ENCODE measurements at regions not wholly inside any gene's neighbourhood (a gene's known extent, or its start where the extent isn't known, plus 50 kb on each side); places are given as distances from the start of the nearest gene placed in this dataset.

DNA sequence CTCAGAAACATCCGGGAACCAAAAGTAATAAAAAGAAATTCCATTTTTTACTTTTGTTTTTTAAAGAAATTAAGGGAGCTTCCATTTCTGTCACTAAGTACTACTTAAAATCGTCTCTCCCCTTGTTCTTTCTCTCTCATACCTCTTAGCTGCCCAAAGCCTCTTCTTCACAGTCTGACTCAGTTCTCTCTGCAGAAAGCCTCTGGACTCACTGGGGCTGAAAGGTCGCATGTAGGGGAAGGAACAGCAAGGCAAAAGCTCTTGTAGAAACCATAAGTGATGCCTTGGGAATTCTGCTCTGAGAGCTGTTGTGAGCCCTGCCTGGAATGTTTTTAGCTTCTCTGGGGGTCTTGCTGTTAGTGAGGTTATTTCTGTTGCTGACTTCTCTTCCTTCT lies 100.8 kb upstream of the RANBP3L start:
- H4K20me1 ChIP-seq (ENCODE audit: control insufficient read depth, extremely low read depth, insufficient read depth, low read length), result no peaks in the 10 kb centered on the region
- no peak for TF ChIP-seq EZH2 (IDR thresholded peaks at IDR 0.05; ENCODE audit: low read length)
- dilution Hi-C loops (cut with MboI; ENCODE audit: extremely low pct_ligation_motif_present, low sequenced_read_pairs), result no loop called here

DNA sequence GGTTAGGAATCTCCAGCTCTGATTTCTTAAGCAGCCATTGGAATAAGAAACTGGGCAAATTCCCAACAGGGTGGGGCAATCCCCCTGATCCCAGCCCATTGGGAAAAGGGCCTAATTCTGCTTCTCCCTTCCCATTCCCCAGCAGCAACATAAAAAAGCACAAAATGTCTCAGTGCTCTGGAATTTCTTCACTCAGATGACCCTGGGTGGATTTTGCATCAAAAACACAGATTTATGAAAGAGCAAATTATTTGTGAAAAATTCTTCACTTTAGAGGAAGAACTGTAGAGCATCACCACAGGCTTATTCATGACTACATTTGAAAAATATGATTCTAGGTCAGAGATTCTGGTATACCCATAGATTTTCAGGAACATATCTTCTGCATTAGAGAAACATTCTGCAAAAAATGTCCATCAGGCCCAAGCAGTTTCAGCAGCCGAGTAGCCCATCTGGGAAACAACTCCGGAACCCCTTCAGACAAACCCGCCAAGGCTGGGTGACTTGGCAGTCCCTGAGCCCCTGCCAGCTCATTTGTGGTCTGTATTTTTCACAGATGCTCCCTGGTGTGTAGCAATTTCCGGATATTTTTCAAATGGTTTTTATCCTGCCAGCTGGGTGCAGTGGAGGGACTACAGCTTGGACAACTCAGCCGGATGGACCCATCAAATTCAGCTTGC lies 102.1 kb upstream of the RANBP3L start:
- Histone ChIP-seq H2AFZ (ENCODE audit: control insufficient read depth, low read length) (no peak overlapping the region), H3K36me3 (ENCODE audit: control insufficient read depth in 2 of 2, extremely low read depth in 1 of 2, insufficient read depth in 2 of 2, low read length in 2 of 2) (no peaks in the 10 kb centered on the region), H3K9ac (ENCODE audit: control insufficient read depth, extremely low read depth, insufficient read depth, low read length) (no peak overlapping the region), H3K9me3 (ENCODE audit: control insufficient read depth, low read depth, low read length) (no peaks in the 10 kb centered on the region), H3K27ac (ENCODE audit: control insufficient read depth, insufficient read depth, low read length) (no peak overlapping the region), H3K4me1 (ENCODE audit: control insufficient read depth, extremely low read depth, insufficient read depth, low read length) (no peaks in the 10 kb centered on the region), H3K79me2 (ENCODE audit: control insufficient read depth, insufficient read depth, low read length) (no peaks in the 10 kb centered on the region), H3K4me3 (ENCODE audit: control insufficient read depth in 2 of 3, extremely low read depth in 1 of 3, insufficient read depth in 2 of 3, low read depth in 1 of 3, low read length in 3 of 3) (no peak overlapping the region), H4K20me1 (ENCODE audit: control insufficient read depth, extremely low read depth, insufficient read depth, low read length) (no peaks in the 10 kb centered on the region), H3K27me3 (ENCODE audit: control insufficient read depth, extremely low read depth, insufficient read depth, low read length) (no peaks in the 10 kb centered on the region), H3K4me2 (ENCODE audit: control insufficient read depth, extremely low read depth, insufficient read depth, low read depth, low read length) (no peak overlapping the region), H3K9me1 (ENCODE audit: control insufficient read depth, extremely low read depth, insufficient read depth, low read length) (no peaks in the 10 kb centered on the region)
- dilution Hi-C loops (cut with MboI; ENCODE audit: extremely low pct_ligation_motif_present, low sequenced_read_pairs), result no loop called here
- TF ChIP-seq, protein P1, sequence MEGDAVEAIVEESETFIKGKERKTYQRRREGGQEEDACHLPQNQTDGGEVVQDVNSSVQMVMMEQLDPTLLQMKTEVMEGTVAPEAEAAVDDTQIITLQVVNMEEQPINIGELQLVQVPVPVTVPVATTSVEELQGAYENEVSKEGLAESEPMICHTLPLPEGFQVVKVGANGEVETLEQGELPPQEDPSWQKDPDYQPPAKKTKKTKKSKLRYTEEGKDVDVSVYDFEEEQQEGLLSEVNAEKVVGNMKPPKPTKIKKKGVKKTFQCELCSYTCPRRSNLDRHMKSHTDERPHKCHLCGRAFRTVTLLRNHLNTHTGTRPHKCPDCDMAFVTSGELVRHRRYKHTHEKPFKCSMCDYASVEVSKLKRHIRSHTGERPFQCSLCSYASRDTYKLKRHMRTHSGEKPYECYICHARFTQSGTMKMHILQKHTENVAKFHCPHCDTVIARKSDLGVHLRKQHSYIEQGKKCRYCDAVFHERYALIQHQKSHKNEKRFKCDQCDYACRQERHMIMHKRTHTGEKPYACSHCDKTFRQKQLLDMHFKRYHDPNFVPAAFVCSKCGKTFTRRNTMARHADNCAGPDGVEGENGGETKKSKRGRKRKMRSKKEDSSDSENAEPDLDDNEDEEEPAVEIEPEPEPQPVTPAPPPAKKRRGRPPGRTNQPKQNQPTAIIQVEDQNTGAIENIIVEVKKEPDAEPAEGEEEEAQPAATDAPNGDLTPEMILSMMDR (optimal IDR thresholded peaks at IDR 0.05 in 1 of 3, IDR thresholded peaks at IDR 0.05 in 1 of 3, conservative IDR thresholded peaks at IDR 0.05 in 1 of 3; ENCODE audit: extremely low read depth in 1 of 3, insufficient read depth in 2 of 3, low read length in 3 of 3), result no peak
- TF ChIP-seq EZH2 (IDR thresholded peaks at IDR 0.05; ENCODE audit: low read length), result no peak
- DNase-seq (ENCODE audit: low read depth, low spot score) (no peak), FAIRE-seq (no peak)

More for the DNA sequence above, 100.8 kb upstream of the RANBP3L start:
- Histone ChIP-seq H3K36me3 (ENCODE audit: control insufficient read depth in 2 of 2, extremely low read depth in 1 of 2, insufficient read depth in 2 of 2, low read length in 2 of 2) (no peaks in the 10 kb centered on the region), H2AFZ (ENCODE audit: control insufficient read depth, low read length) (no peak overlapping the region), H3K27ac (ENCODE audit: control insufficient read depth, insufficient read depth, low read length) (no peak overlapping the region), H3K4me1 (ENCODE audit: control insufficient read depth, extremely low read depth, insufficient read depth, low read length) (no peaks in the 10 kb centered on the region), H3K9me1 (ENCODE audit: control insufficient read depth, extremely low read depth, insufficient read depth, low read length) (no peaks in the 10 kb centered on the region), H3K79me2 (ENCODE audit: control insufficient read depth, insufficient read depth, low read length) (no peaks in the 10 kb centered on the region), H3K9ac (ENCODE audit: control insufficient read depth, extremely low read depth, insufficient read depth, low read length) (no peak overlapping the region), H3K27me3 (ENCODE audit: control insufficient read depth, extremely low read depth, insufficient read depth, low read length) (no peaks in the 10 kb centered on the region), H3K4me2 (ENCODE audit: control insufficient read depth, extremely low read depth, insufficient read depth, low read depth, low read length) (no peak overlapping the region), H3K4me3 (ENCODE audit: control insufficient read depth in 2 of 3, extremely low read depth in 1 of 3, insufficient read depth in 2 of 3, low read depth in 1 of 3, low read length in 3 of 3) (no peak overlapping the region), H3K9me3 (ENCODE audit: control insufficient read depth, low read depth, low read length) (no peaks in the 10 kb centered on the region)
- DNase-seq (ENCODE audit: low read depth, low spot score) (no peak), FAIRE-seq (no peak)

DNA sequence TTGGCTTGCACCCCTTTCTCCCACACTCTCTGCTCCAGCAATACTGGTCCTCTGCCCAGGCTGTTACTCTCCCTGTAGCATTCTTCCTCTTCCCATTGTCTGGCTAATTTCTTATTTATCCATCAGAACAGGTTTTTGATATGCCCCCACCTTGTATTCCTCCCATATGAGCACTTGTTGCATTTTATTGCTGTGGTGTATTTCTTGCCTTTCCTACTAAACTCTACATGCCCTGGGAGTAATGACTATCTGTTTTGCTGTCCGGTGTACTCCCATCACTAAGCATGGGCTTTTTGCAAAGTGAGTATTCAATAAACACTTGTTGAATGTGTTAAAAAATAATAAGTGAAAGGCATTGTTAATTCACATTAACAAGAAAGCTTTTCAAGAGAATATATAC lies 104.3 kb upstream of the RANBP3L start:
- Histone ChIP-seq H3K36me3 (ENCODE audit: control insufficient read depth in 2 of 2, extremely low read depth in 1 of 2, insufficient read depth in 2 of 2, low read length in 2 of 2) (no peaks in the 10 kb centered on the region), H3K27ac (ENCODE audit: control insufficient read depth, insufficient read depth, low read length) (no peak overlapping the region), H3K9me1 (ENCODE audit: control insufficient read depth, extremely low read depth, insufficient read depth, low read length) (no peaks in the 10 kb centered on the region), H3K4me3 (ENCODE audit: control insufficient read depth in 2 of 3, extremely low read depth in 1 of 3, insufficient read depth in 2 of 3, low read depth in 1 of 3, low read length in 3 of 3) (no peak overlapping the region), H4K20me1 (ENCODE audit: control insufficient read depth, extremely low read depth, insufficient read depth, low read length) (no peaks in the 10 kb centered on the region), H3K9ac (ENCODE audit: control insufficient read depth, extremely low read depth, insufficient read depth, low read length) (no peak overlapping the region), H3K4me1 (ENCODE audit: control insufficient read depth, extremely low read depth, insufficient read depth, low read length) (no peaks in the 10 kb centered on the region), H3K79me2 (ENCODE audit: control insufficient read depth, insufficient read depth, low read length) (no peaks in the 10 kb centered on the region), H3K9me3 (ENCODE audit: control insufficient read depth, low read depth, low read length) (no peaks in the 10 kb centered on the region), H3K4me2 (ENCODE audit: control insufficient read depth, extremely low read depth, insufficient read depth, low read depth, low read length) (no peak overlapping the region), H3K27me3 (ENCODE audit: control insufficient read depth, extremely low read depth, insufficient read depth, low read length) (no peaks in the 10 kb centered on the region), H2AFZ (ENCODE audit: control insufficient read depth, low read length) (no peak overlapping the region)
- dilution Hi-C loops (cut with MboI; ENCODE audit: extremely low pct_ligation_motif_present, low sequenced_read_pairs), result no loop called here
- FAIRE-seq (no peak), DNase-seq (ENCODE audit: low read depth, low spot score) (no peak)
- no peak for TF ChIP-seq EZH2 (IDR thresholded peaks at IDR 0.05; ENCODE audit: low read length)
- TF ChIP-seq, protein P1 (optimal IDR thresholded peaks at IDR 0.05 in 1 of 3, IDR thresholded peaks at IDR 0.05 in 1 of 3, conservative IDR thresholded peaks at IDR 0.05 in 1 of 3; ENCODE audit: extremely low read depth in 1 of 3, insufficient read depth in 2 of 3, low read length in 3 of 3), result no peak

All from keratinocyte (primary cell).